Endothelial cell of umbilical vein (primary cell): ENCODE measurements at regions not wholly inside any gene's neighbourhood (a gene's known extent, or its start where the extent isn't known, plus 50 kb on each side); places are given as distances from the start of the nearest gene placed in this dataset.

Source experiments
- CTCF ChIP-seq, 2 donors: IDR thresholded peaks; 1 replicate in 1 of 2; 2 replicates in 1 of 2; pipeline ENCODE4 v1.5.1; 2011; ENCODE audit warnings: low read length in 2 of 2, mild to moderate bottlenecking in 2 of 2, moderate library complexity in 2 of 2, control low read depth in 1 of 2, inconsistent platforms in 1 of 2, low read depth in 1 of 2; ENCODE audit not compliant: insufficient read depth in 1 of 2; ENCODE audit errors: extremely low read depth in 1 of 2
- EZH2 ChIP-seq: IDR thresholded peaks from 2 replicates; pipeline ENCODE4 v1.6.1; 2012; ENCODE audit warnings: borderline replicate concordance, low read depth, mild to moderate bottlenecking, moderate library complexity, low read length, inconsistent platforms; ENCODE audit not compliant: severe bottlenecking
- GATA2 ChIP-seq: IDR thresholded peaks from 2 replicates; pipeline ENCODE4 v1.7.0; 2011; ENCODE audit warnings: low read depth, mild to moderate bottlenecking, moderate library complexity, mixed read lengths, low read length; ENCODE audit not compliant: insufficient read length, insufficient read depth
- MAX ChIP-seq: IDR thresholded peaks from 2 replicates; pipeline ENCODE4 v1.6.1; 2011; ENCODE audit not compliant: insufficient read depth, insufficient read length
- POLR2A ChIP-seq: IDR thresholded peaks from 2 replicates; pipeline ENCODE4 v1.6.1; 2012; ENCODE audit warnings: low read depth, mild to moderate bottlenecking, control low read depth, low read length

- TF ChIP-seq GATA2 = no peak
- no peak for TF ChIP-seq CTCF (IDR thresholded peaks at IDR 0.05; ENCODE audit: extremely low read depth in 1 of 2, insufficient read depth in 1 of 2, low read depth in 1 of 2, low read length in 2 of 2)
- TF ChIP-seq POLR2A = no peak
- TF ChIP-seq EZH2 = no peak
- TF ChIP-seq MAX = no peak
These were observed 259.3 kb downstream of the TTC32 start for GRCh38 chr2:19642501-19642900.
